Heart left ventricle (tissue), 13 donors: ENCODE measurements at regions not wholly inside any gene's neighbourhood (a gene's known extent, or its start where the extent isn't known, plus 50 kb on each side); places are given as distances from the start of the nearest gene placed in this dataset.

Experiments used
- CTCF ChIP-seq, 12 donors: fragments of 200-600 bp; sonication (generic) in 4 of 12; IDR thresholded peaks; one replicate each; pipeline versions ENCODE4 v1.5.0 to v1.8.0; 2018 to 2022; ENCODE audit warnings: antibody characterized with exemption in 12 of 12, mild to moderate bottlenecking in 5 of 12
- POLR2A ChIP-seq, 2 donors: fragments of 450-650 bp; IDR thresholded peaks; one replicate each; pipeline ENCODE4 v1.6.1; 2017; ENCODE audit warnings: antibody characterized with exemption in 2 of 2, mild to moderate bottlenecking in 2 of 2, moderate library complexity in 2 of 2
- donor health status: ischemic (EF 13 %, LVEDD 7.1; RV severe dilation, severe dysfunction).
- donor health status: DM: no; HTN: yes; CAD: no.
- donor health status: DM: no; HTN: no; CAD: no.
- donor health status: ischemic (EF 25% LVEDD 6.9; RV normal size, moderate dysfunction).
- donor health status: ischemic (EF 25% LVEDD 5.7; RV mildly dilated, moderate dysfunction).
- donor health status: ischemic (EF 35%, LVEDD 5.7; RV mildly dilated, moderate dysfunction).
- donor health status: nonischemic (EF 11% LVEDD 7.7; RV severe dilation, severe dysfunction).
- donor health status: DM: yes; HTN: yes; CAD: no.
- donor health status: PGD.
- donor health status: ischemic (EF 29% LVEDD 5.4; RV normal size, mild dysfunction).
- donor health status: nonischemic (EF 23%, LVEDD 6.1; RV moderate dilation, normal function).

GRCh38 chr10:61232780-61233179, 220.4 kb downstream of the TMEM26 start:
- TF ChIP-seq POLR2A (IDR thresholded peaks at IDR 0.05) (no peak), CTCF (IDR thresholded peaks at IDR 0.05) (no peak)
